IPS-20b (cell line): ENCODE measurements at regions not wholly inside any gene's neighbourhood (a gene's known extent, or its start where the extent isn't known, plus 50 kb on each side); places are given as distances from the start of the nearest gene placed in this dataset.

ENCODE experiments used
- H3K27ac ChIP-seq: one replicate; pipeline ENCODE4 v1.5.1; 2013; ENCODE audit warnings: low read length
- H3K27me3 ChIP-seq: 2 replicates; pipeline ENCODE4 v1.6.1; 2013; ENCODE audit warnings: mild to moderate bottlenecking, low read length, inconsistent platforms; ENCODE audit not compliant: insufficient read depth
- H3K36me3 ChIP-seq: 2 replicates; pipeline ENCODE4 v1.6.1; 2013; ENCODE audit warnings: low read depth, mild to moderate bottlenecking, inconsistent platforms, low read length, moderate library complexity; ENCODE audit not compliant: insufficient read depth
- H3K4me1 ChIP-seq: 2 replicates; pipeline ENCODE4 v1.6.1; 2013; ENCODE audit warnings: mild to moderate bottlenecking, control low read depth, inconsistent platforms, low read length, moderate library complexity; ENCODE audit not compliant: insufficient read depth
- H3K4me3 ChIP-seq: 2 replicates; pipeline ENCODE4 v1.5.1; 2013; ENCODE audit warnings: mild to moderate bottlenecking, low read length, inconsistent platforms
- H3K9ac ChIP-seq: 2 replicates; pipeline ENCODE4 v1.6.1; 2013; ENCODE audit warnings: low read depth, mild to moderate bottlenecking, inconsistent platforms, low read length, moderate library complexity
- H3K9me3 ChIP-seq: 2 replicates; pipeline ENCODE4 v1.6.1; 2013; ENCODE audit warnings: mild to moderate bottlenecking, low read depth, low read length, inconsistent platforms; ENCODE audit not compliant: insufficient read depth

DNA sequence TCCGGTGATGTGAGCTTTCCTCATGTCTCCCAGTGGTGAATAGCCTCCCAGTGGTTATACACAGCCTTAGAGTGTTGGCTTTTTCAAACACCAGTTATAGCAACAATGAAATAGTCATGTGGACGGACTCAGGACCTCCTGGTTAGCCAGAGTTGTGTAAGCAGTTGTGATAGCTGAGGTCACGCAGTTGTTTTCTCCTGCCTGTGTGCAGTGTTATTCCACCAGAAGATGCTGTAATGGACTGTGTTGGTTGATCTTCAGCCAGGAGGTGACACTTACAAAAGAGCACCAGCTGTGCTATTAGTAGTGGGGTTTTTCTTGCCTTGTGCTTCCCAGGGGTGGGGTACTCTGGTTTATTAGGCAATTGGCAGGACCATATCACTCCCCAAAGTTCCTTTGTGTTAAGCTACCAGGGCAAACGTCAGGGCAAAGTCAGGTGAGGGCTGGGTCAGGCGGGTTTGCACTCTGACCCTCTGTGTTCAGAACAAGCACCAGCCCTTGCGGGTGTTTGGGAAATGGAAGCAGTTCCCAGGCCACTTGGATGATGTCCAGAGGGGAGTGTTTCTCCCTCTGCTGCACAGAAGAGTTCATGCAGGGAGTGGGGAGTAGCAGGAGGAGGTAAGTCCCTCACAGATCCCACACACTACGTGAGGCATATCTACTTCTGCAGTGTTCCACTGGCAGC lies 252.6 kb downstream of the TMEM47 start:
- no peak overlapping the region for H3K27ac ChIP-seq
- H3K9me3 ChIP-seq: no peaks in the 10 kb centered on the region
- H3K36me3 ChIP-seq: no peaks in the 10 kb centered on the region
- H3K4me1 ChIP-seq: no peaks in the 10 kb centered on the region
- no peaks in the 10 kb centered on the region for H3K27me3 ChIP-seq
- no peak overlapping the region for H3K4me3 ChIP-seq
- H3K9ac ChIP-seq: no peak overlapping the region

DNA sequence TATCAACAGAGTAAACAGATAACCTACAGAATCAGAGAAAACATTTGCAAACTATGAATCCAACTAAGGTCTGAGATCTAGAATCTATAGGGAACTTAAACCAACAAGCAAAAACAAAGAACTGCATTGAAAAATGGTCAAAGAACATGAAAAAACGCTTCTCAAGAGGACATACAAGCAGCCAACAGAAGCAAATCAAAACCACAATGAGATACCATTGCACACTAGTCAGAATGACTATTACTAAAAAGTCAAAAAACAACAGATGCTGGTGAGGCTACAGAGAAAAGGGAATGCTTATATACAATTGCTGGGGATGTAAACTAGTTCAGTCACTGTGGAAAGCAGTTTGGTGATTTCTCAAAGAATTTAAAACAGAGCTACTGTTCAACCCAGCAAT lies 255.7 kb downstream of the TMEM47 start:
- H3K27me3 ChIP-seq: no peaks in the 10 kb centered on the region
- H3K4me3 ChIP-seq: no peak overlapping the region
- no peaks in the 10 kb centered on the region for H3K36me3 ChIP-seq
- no peak overlapping the region for H3K9ac ChIP-seq
- H3K9me3 ChIP-seq: no peaks in the 10 kb centered on the region
- no peaks in the 10 kb centered on the region for H3K4me1 ChIP-seq
- H3K27ac ChIP-seq: no peak overlapping the region

DNA sequence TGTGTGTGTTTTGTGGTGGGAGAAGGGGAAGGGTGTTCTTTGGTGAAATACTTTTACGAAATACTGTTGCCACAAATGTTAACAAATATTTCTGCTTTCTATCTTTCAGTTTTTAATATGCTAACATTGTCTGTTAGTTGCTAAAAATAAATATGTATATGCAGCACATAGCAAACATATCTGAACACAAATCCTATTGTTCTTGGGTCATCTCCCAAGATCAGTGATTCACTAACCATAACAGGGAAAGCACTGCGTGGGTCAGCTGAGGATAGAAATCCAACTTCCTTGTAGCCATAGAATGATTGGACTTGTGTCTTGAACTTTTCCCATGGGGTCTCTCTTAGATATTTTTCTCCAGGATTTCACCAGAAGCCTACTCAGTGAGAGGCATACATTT lies 250.3 kb upstream of the FAM47A start:
- no peaks in the 10 kb centered on the region for H3K4me1 ChIP-seq
- no peak overlapping the region for H3K9ac ChIP-seq
- H3K36me3 ChIP-seq: no peaks in the 10 kb centered on the region
- H3K27ac ChIP-seq: no peak overlapping the region
- H3K4me3 ChIP-seq: no peak overlapping the region
- no peaks in the 10 kb centered on the region for H3K9me3 ChIP-seq
- H3K27me3 ChIP-seq: no peaks in the 10 kb centered on the region

GRCh38 chrX:34381241-34381640 lies 249.1 kb upstream of the FAM47A start:
- Histone ChIP-seq H3K27ac (no peak overlapping the region), H3K36me3 (no peaks in the 10 kb centered on the region)

GRCh38 chrX:34379891-34380290 lies 247.8 kb upstream of the FAM47A start:
- Histone ChIP-seq H3K4me3 (no peak overlapping the region), H3K9me3 (no peaks in the 10 kb centered on the region), H3K27ac (no peak overlapping the region), H3K9ac (no peak overlapping the region), H3K36me3 (no peaks in the 10 kb centered on the region), H3K4me1 (no peaks in the 10 kb centered on the region), H3K27me3 (no peaks in the 10 kb centered on the region)

More at GRCh38 chrX:34381241-34381640, 249.1 kb upstream of the FAM47A start:
- H3K27me3 ChIP-seq: no peaks in the 10 kb centered on the region
- H3K9ac ChIP-seq: no peak overlapping the region
- H3K4me3 ChIP-seq: no peak overlapping the region
- H3K9me3 ChIP-seq: no peaks in the 10 kb centered on the region
- H3K4me1 ChIP-seq: no peaks in the 10 kb centered on the region

GRCh38 chrX:34377645-34378044 lies 245.5 kb upstream of the FAM47A start:
- no peaks in the 10 kb centered on the region for H3K27me3 ChIP-seq
- H3K27ac ChIP-seq: no peak overlapping the region
- H3K9me3 ChIP-seq: no peaks in the 10 kb centered on the region
- H3K36me3 ChIP-seq: no peaks in the 10 kb centered on the region
- no peaks in the 10 kb centered on the region for H3K4me1 ChIP-seq
- H3K9ac ChIP-seq: no peak overlapping the region
- no peak overlapping the region for H3K4me3 ChIP-seq

GRCh38 chrX:34371754-34372153 lies 239.6 kb upstream of the FAM47A start:
- Histone ChIP-seq H3K36me3 (no peaks in the 10 kb centered on the region), H3K4me1 (no peaks in the 10 kb centered on the region), H3K27ac (no peak overlapping the region), H3K9ac (no peak overlapping the region), H3K27me3 (no peaks in the 10 kb centered on the region), H3K9me3 (no peaks in the 10 kb centered on the region), H3K4me3 (no peak overlapping the region)

- Histone ChIP-seq H3K27ac (no peak overlapping the region), H3K9me3 (no peaks in the 10 kb centered on the region)
Measured at GRCh38 chrX:34365471-34365870, 233.4 kb upstream of the FAM47A start.

GRCh38 chrX:34350561-34351335 lies 218.6 kb upstream of the FAM47A start:
- Histone ChIP-seq H3K27me3 (no peaks in the 10 kb centered on the region), H3K4me1 (no peaks in the 10 kb centered on the region), H3K9ac (no peak overlapping the region), H3K9me3 (no peaks in the 10 kb centered on the region), H3K4me3 (no peak overlapping the region), H3K36me3 (no peaks in the 10 kb centered on the region), H3K27ac (no peak overlapping the region)

More at GRCh38 chrX:34365471-34365870, 233.4 kb upstream of the FAM47A start:
- no peaks in the 10 kb centered on the region for H3K27me3 ChIP-seq
- no peaks in the 10 kb centered on the region for H3K36me3 ChIP-seq
- H3K4me3 ChIP-seq: no peak overlapping the region
- H3K9ac ChIP-seq: no peak overlapping the region
- no peaks in the 10 kb centered on the region for H3K4me1 ChIP-seq

- H3K27ac ChIP-seq: no peak overlapping the region
- H3K4me1 ChIP-seq: no peaks in the 10 kb centered on the region
- no peak overlapping the region for H3K4me3 ChIP-seq
- no peaks in the 10 kb centered on the region for H3K27me3 ChIP-seq
- no peaks in the 10 kb centered on the region for H3K9me3 ChIP-seq
- no peaks in the 10 kb centered on the region for H3K36me3 ChIP-seq
- H3K9ac ChIP-seq: no peak overlapping the region
Measured at GRCh38 chrX:34343001-34343400, 210.9 kb upstream of the FAM47A start.

GRCh38 chrX:34341814-34342213 lies 209.7 kb upstream of the FAM47A start:
- Histone ChIP-seq H3K4me1 (no peaks in the 10 kb centered on the region), H3K27ac (no peak overlapping the region), H3K9ac (no peak overlapping the region)

DNA sequence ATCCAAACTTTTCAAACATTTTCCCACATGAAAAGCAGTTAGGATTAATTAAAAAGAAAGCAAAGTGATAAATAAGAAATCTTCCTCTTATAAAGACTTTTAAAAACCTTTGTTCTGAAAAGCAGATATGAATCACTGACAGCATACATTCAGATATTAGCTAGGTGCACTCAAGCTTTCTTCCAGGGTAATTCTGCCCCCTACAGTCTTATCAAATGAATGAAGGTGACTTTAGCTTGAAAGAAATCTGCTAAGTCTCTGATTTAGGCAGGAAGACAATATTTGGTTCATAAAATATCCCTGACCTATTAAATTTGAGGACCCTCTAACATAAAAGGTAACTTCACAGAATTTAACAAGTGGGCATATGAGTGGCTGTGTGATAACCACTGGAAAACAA lies 209.1 kb upstream of the FAM47A start:
- Histone ChIP-seq H3K4me1 (no peaks in the 10 kb centered on the region), H3K27me3 (no peaks in the 10 kb centered on the region), H3K9me3 (no peaks in the 10 kb centered on the region), H3K27ac (no peak overlapping the region), H3K4me3 (no peak overlapping the region), H3K9ac (no peak overlapping the region), H3K36me3 (no peaks in the 10 kb centered on the region)

More at GRCh38 chrX:34341814-34342213, 209.7 kb upstream of the FAM47A start:
- Histone ChIP-seq H3K27me3 (no peaks in the 10 kb centered on the region), H3K36me3 (no peaks in the 10 kb centered on the region), H3K9me3 (no peaks in the 10 kb centered on the region), H3K4me3 (no peak overlapping the region)
